ENCODE measurements at regions not wholly inside any gene's neighbourhood (a gene's known extent, or its start where the extent isn't known, plus 50 kb on each side); places are given as distances from the start of the nearest gene placed in this dataset.

DNA sequence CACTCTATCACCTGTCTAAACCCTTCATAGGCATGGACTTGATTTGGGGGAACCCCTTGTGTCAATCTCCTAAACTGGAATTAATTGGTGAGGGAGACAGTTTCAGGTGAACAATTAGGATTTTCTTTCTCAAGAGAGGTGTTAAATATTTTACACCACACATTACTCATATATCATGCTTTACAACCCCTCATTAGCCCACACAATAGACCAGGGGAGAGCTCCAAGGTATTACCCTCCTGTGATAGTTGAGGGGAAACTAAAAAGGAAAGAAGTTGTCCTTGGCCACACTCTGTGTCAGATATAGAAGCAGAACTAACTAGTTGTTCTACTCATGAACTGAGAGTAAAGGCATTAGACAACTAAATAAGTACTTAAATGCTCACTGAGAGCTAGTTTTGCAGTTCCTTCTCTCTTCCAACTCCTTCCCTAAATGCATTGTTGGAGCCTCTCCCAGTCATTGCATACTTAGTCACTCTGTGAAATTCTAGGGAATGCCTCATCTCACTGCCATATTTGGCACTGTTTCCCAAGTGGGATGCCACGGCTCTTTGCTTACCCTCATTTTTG is 183.7 kb upstream of the CEP162 start:
- 36 to 51% methylated on average over 1 of the region's 1 CpG for WGBS, 2 donors
- Histone ChIP-seq H3K27ac (no peak overlapping the region), H3K36me3 (no peaks in the 10 kb centered on the region), H3K4me1 (peaks cover 0 to 14% (median 0%) of the 10 kb centered on the region in 4 donors), H3K27me3 (no peaks in the 10 kb centered on the region), H3K4me3 (no peak overlapping the region), H3K9me3 (no peaks in the 10 kb centered on the region)
- no peak for DNase-seq (ENCODE audit: low spot score in 2 of 2)
- TF ChIP-seq POLR2A (IDR thresholded peaks at IDR 0.05): no peak
- TF ChIP-seq EP300 (IDR thresholded peaks at IDR 0.05): no peak
- no peak for TF ChIP-seq CTCF (IDR thresholded peaks at IDR 0.05)

DNA sequence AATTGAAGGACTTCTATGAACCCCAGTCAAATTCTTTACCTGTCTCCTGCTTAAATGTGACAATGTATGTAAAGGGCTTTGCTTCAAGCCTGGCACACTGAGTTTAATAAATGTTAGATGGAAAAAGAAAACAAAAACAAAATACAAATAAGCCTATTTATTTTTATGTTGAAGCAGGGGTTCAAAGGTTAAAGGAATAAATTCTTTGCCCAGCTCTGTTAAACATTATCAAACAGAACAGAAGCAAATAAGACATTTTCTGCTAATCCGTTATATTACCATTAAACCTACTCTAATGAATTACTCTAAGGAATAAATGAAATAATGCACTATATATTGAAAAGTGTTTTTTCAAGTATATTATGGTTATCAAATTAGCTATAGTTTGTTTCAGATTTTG is 182.5 kb upstream of the CEP162 start:
- Histone ChIP-seq H3K4me1 (peaks cover 0 to 3% (median 0%) of the 10 kb centered on the region in 4 donors), H3K36me3 (no peaks in the 10 kb centered on the region), H3K27me3 (no peaks in the 10 kb centered on the region), H3K4me3 (no peak overlapping the region), H3K27ac (no peak overlapping the region), H3K9me3 (no peaks in the 10 kb centered on the region)
- DNase-seq (ENCODE audit: low spot score in 2 of 2): no peak
- TF ChIP-seq CTCF (IDR thresholded peaks at IDR 0.05): no peak
- TF ChIP-seq EP300 (IDR thresholded peaks at IDR 0.05): no peak
- TF ChIP-seq POLR2A (IDR thresholded peaks at IDR 0.05): no peak
- 72 to 79% methylated on average over 1 of the region's 1 CpG for WGBS, 2 donors

DNA sequence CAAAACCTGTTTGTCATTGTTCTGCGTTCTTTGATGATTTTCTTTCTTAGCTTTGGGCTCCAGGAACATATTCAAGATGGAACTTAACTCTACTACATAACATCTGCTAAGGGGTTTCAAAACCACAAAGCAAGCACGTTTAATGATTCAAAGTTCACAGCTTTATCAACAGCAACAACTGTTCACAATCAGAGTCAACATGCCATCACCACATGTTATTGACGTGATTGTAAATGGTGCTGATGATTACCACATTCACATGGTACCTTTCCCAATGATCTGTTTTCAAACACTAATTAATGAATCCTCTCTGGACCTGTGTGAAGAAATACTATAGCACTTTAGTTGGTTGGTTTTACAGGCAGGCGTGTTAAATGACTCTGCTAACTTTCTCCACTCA is 180.6 kb upstream of the CEP162 start:
- Histone ChIP-seq H3K4me3 (no peak overlapping the region), H3K27me3 (no peaks in the 10 kb centered on the region), H3K9me3 (no peaks in the 10 kb centered on the region), H3K4me1 (peaks cover 0 to 3% (median 0%) of the 10 kb centered on the region in 4 donors), H3K36me3 (no peaks in the 10 kb centered on the region), H3K27ac (no peak overlapping the region)
- 62 to 67% methylated on average over 4 of the region's 4 CpGs for WGBS, 2 donors
- DNase-seq (ENCODE audit: low spot score in 2 of 2): no peak
- no peak for TF ChIP-seq EP300 (IDR thresholded peaks at IDR 0.05)
- TF ChIP-seq POLR2A (IDR thresholded peaks at IDR 0.05): no peak
- TF ChIP-seq CTCF (IDR thresholded peaks at IDR 0.05): no peak

DNA sequence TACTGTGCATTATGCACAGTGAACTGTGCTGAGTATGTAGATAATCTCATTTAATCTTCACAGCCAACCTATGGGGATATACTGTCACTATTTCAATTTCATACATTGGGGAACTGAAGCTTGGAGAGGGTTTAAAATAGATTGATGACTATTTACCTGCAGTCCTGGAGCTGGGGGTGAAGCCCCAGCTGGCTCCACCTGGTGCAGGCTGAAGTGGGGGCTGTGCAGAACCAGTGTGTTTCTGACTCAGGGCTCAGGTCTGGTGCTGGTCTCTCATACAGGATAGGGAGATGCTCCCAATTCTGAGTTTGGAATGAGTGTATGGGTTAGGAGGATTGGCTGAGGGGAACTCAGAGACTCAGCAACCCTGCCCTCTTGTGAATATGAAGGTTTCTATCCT is 176.1 kb upstream of the CEP162 start:
- no peak overlapping the region for H3K4me3 ChIP-seq
- DNase-seq (ENCODE audit: low spot score in 2 of 2): no peak
- no peaks in the 10 kb centered on the region for H3K27me3 ChIP-seq
- TF ChIP-seq POLR2A (IDR thresholded peaks at IDR 0.05) (no peak), EP300 (IDR thresholded peaks at IDR 0.05) (no peak), CTCF (IDR thresholded peaks at IDR 0.05) (no peak)
- no peaks in the 10 kb centered on the region for H3K36me3 ChIP-seq
- H3K27ac ChIP-seq: no peak overlapping the region
- H3K9me3 ChIP-seq: no peaks in the 10 kb centered on the region
- H3K4me1 ChIP-seq: no peaks in the 10 kb centered on the region

GRCh38 chr6:84399003-84399402 is 171.6 kb upstream of the CEP162 start:
- Histone ChIP-seq H3K4me3 (no peak overlapping the region), H3K27ac (no peak overlapping the region), H3K4me1 (no peaks in the 10 kb centered on the region), H3K27me3 (no peaks in the 10 kb centered on the region), H3K36me3 (no peaks in the 10 kb centered on the region), H3K9me3 (no peaks in the 10 kb centered on the region)
- no peak for DNase-seq (ENCODE audit: low spot score in 2 of 2)
- WGBS, 2 donors: 83 to 84% methylated on average over 2 of the region's 2 CpGs
- TF ChIP-seq POLR2A (IDR thresholded peaks at IDR 0.05) (no peak), EP300 (IDR thresholded peaks at IDR 0.05) (no peak), CTCF (IDR thresholded peaks at IDR 0.05) (no peak)

Measured in tibial nerve (tissue), 4 donors.